Liver (tissue), 8 donors: ENCODE measurements at regions not wholly inside any gene's neighbourhood (a gene's known extent, or its start where the extent isn't known, plus 50 kb on each side); places are given as distances from the start of the nearest gene placed in this dataset.

Experiments used
- DNase-seq: peaks from one replicate; pipeline ENCODE4 v3.0.0-alpha.2; 2017; ENCODE audit warnings: low spot score
- H3K27ac ChIP-seq, 2 donors: one replicate each; pipeline ENCODE4 v1.7.0; 2013; ENCODE audit warnings: inconsistent platforms in 2 of 2, low read length in 2 of 2, control low read depth in 1 of 2, low read depth in 1 of 2, mild to moderate bottlenecking in 1 of 2
- H3K27me3 ChIP-seq, 4 donors: one replicate each; pipeline versions ENCODE4 v1.6.1 to v1.7.0; 2013; ENCODE audit warnings: low read length in 3 of 4, inconsistent platforms in 1 of 4, mild to moderate bottlenecking in 1 of 4, moderate library complexity in 1 of 4; ENCODE audit not compliant: control insufficient read depth in 4 of 4, insufficient read depth in 4 of 4
- H3K36me3 ChIP-seq, 4 donors: one replicate each; pipeline versions ENCODE4 v1.6.1 to v1.7.0; 2013; ENCODE audit warnings: low read length in 3 of 4, mild to moderate bottlenecking in 3 of 4, low read depth in 1 of 4, moderate library complexity in 1 of 4; ENCODE audit not compliant: control insufficient read depth in 4 of 4, insufficient read depth in 3 of 4
- H3K4me1 ChIP-seq, 4 donors: one replicate each; pipeline versions ENCODE4 v1.6.1 to v1.7.0; 2013; ENCODE audit warnings: low read length in 3 of 4, mild to moderate bottlenecking in 3 of 4, moderate library complexity in 1 of 4; ENCODE audit not compliant: control insufficient read depth in 4 of 4, insufficient read depth in 4 of 4
- H3K4me3 ChIP-seq, 3 donors: one replicate each; pipeline versions ENCODE4 v1.6.1 to v1.7.0; 2013; ENCODE audit warnings: low read length in 3 of 3, control low read depth in 1 of 3, low read depth in 1 of 3, mild to moderate bottlenecking in 1 of 3
- H3K9ac ChIP-seq, 2 donors: one replicate each; pipeline ENCODE4 v1.7.0; 2013; ENCODE audit warnings: low read length in 2 of 2, mild to moderate bottlenecking in 2 of 2, moderate library complexity in 2 of 2, control low read depth in 1 of 2, low read depth in 1 of 2
- H3K9me3 ChIP-seq, 4 donors: one replicate each; pipeline versions ENCODE4 v1.6.1 to v1.7.0; 2013; ENCODE audit warnings: low read length in 3 of 4; ENCODE audit not compliant: control insufficient read depth in 4 of 4
- ATF3 ChIP-seq: IDR thresholded peaks from 2 replicates; pipeline ENCODE4 v1.6.1; 2016; ENCODE audit warnings: antibody characterized with exemption
- EGR1 ChIP-seq, 2 donors: IDR thresholded peaks; 2 replicates each; pipeline ENCODE4 v1.6.1; 2016 to 2018; ENCODE audit warnings: antibody characterized with exemption in 2 of 2, low read depth in 2 of 2
- FOXA1 ChIP-seq: IDR thresholded peaks from 2 replicates; pipeline ENCODE4 v1.6.1; 2016; ENCODE audit warnings: antibody characterized with exemption
- FOXA2 ChIP-seq: IDR thresholded peaks from 2 replicates; pipeline ENCODE4 v1.6.1; 2016; ENCODE audit warnings: antibody characterized with exemption
- GABPA ChIP-seq, 2 donors: IDR thresholded peaks in 1 of 2; conservative IDR thresholded peaks in 1 of 2; 2 replicates each; pipeline ENCODE4 v1.6.1; 2016; ENCODE audit warnings: antibody characterized with exemption in 2 of 2, mild to moderate bottlenecking in 1 of 2, moderate library complexity in 1 of 2
- HNF4A ChIP-seq, 2 donors: conservative IDR thresholded peaks; 2 replicates each; pipeline ENCODE4 v1.6.1; 2016; ENCODE audit warnings: antibody characterized with exemption in 2 of 2, mild to moderate bottlenecking in 2 of 2
- HNF4G ChIP-seq: IDR thresholded peaks from 2 replicates; pipeline ENCODE4 v1.6.1; 2016; ENCODE audit warnings: antibody characterized with exemption
- JUND ChIP-seq, 2 donors: IDR thresholded peaks; 2 replicates each; pipeline ENCODE4 v1.6.1; 2016; ENCODE audit warnings: antibody characterized with exemption in 2 of 2
- MAX ChIP-seq: IDR thresholded peaks from 2 replicates; pipeline ENCODE4 v1.6.1; 2016; ENCODE audit warnings: antibody characterized with exemption
- NR2F2 ChIP-seq: IDR thresholded peaks from 2 replicates; pipeline ENCODE4 v1.6.1; 2016; ENCODE audit warnings: antibody characterized with exemption
- RAD21 ChIP-seq, 2 donors: IDR thresholded peaks; 2 replicates each; pipeline ENCODE4 v1.6.1; 2016; ENCODE audit warnings: antibody characterized with exemption in 2 of 2, mild to moderate bottlenecking in 2 of 2
- RXRA ChIP-seq, 2 donors: IDR thresholded peaks; 2 replicates each; pipeline ENCODE4 v1.6.1; 2017 to 2018; ENCODE audit warnings: antibody characterized with exemption in 2 of 2, mild to moderate bottlenecking in 1 of 2
- SP1 ChIP-seq: IDR thresholded peaks from 2 replicates; pipeline ENCODE4 v1.6.1; 2018; ENCODE audit warnings: antibody characterized with exemption, mild to moderate bottlenecking
- TAF1 ChIP-seq: conservative IDR thresholded peaks from 2 replicates; pipeline ENCODE4 v1.6.1; 2016; ENCODE audit warnings: antibody characterized with exemption, mild to moderate bottlenecking
- YY1 ChIP-seq: IDR thresholded peaks from 2 replicates; pipeline ENCODE4 v1.6.1; 2016; ENCODE audit warnings: antibody characterized with exemption, mild to moderate bottlenecking
- WGBS: extraction: QIAGEN DNeasy Blood & Tissue Kit; methylation state at CpG from one replicate; pipeline ENCODE4 v1.1.7; 2013; 5-methylcytosine and 5-hydroxymethylcytosine counted together
- TF ChIP-seq, protein P1 (sequence below): IDR thresholded peaks from 2 replicates; pipeline ENCODE4 v1.6.1; 2016; ENCODE audit warnings: antibody characterized with exemption, mild to moderate bottlenecking
- TF ChIP-seq, protein P2 (sequence below): IDR thresholded peaks from 2 replicates; pipeline ENCODE4 v1.6.1; 2016; ENCODE audit warnings: antibody characterized with exemption
- TF ChIP-seq, protein P3 (sequence below): fragments of 150-350 bp; IDR thresholded peaks from 2 replicates; pipeline ENCODE4 v1.5.1; 2017; ENCODE audit warnings: improper control_type of control experiment, low read depth, low read length; ENCODE audit not compliant: missing input control
- donor health status: healthy.
- donor health status: healthy.
- donor health status: healthy.
- donor health status: healthy.
- donor health status: healthy.

GRCh38 chr6:95233879-95234278 lies 343.5 kb upstream of the MANEA start:
- WGBS = 83% methylated on average over 9 of the region's 9 CpGs
- DNase-seq = no peak
- no peak overlapping the region for H3K27ac ChIP-seq

DNA sequence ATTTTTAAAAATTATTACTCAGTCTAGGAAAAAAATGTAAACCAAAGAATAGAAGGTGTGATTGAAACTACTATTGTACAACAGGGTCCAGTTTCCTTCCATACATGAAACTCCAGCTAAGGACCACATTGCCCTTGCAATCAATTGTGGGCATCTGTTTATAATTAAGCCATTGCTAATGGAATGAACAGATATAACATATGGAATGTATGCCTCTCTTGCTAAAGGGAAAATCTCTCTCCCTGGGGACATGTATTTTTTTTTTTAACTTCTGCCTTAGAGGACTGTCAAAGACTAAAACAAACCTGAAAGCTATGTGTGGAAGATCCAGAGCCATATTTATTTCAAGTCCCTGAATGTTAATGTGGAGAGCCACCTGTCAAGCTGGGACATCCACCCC lies 336.8 kb upstream of the MANEA start:
- TF ChIP-seq FOXA2 = no peak
- TF ChIP-seq JUND (IDR thresholded peaks at IDR 0.05) = no peak
- TF ChIP-seq, protein P1, sequence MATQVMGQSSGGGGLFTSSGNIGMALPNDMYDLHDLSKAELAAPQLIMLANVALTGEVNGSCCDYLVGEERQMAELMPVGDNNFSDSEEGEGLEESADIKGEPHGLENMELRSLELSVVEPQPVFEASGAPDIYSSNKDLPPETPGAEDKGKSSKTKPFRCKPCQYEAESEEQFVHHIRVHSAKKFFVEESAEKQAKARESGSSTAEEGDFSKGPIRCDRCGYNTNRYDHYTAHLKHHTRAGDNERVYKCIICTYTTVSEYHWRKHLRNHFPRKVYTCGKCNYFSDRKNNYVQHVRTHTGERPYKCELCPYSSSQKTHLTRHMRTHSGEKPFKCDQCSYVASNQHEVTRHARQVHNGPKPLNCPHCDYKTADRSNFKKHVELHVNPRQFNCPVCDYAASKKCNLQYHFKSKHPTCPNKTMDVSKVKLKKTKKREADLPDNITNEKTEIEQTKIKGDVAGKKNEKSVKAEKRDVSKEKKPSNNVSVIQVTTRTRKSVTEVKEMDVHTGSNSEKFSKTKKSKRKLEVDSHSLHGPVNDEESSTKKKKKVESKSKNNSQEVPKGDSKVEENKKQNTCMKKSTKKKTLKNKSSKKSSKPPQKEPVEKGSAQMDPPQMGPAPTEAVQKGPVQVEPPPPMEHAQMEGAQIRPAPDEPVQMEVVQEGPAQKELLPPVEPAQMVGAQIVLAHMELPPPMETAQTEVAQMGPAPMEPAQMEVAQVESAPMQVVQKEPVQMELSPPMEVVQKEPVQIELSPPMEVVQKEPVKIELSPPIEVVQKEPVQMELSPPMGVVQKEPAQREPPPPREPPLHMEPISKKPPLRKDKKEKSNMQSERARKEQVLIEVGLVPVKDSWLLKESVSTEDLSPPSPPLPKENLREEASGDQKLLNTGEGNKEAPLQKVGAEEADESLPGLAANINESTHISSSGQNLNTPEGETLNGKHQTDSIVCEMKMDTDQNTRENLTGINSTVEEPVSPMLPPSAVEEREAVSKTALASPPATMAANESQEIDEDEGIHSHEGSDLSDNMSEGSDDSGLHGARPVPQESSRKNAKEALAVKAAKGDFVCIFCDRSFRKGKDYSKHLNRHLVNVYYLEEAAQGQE = no peak
- TF ChIP-seq RAD21 (IDR thresholded peaks at IDR 0.05) = no peak
- TF ChIP-seq RXRA (IDR thresholded peaks at IDR 0.05) = no peak
- no peak for TF ChIP-seq MAX
- no peak for TF ChIP-seq ATF3
- no peak for TF ChIP-seq NR2F2
- TF ChIP-seq, protein P2, sequence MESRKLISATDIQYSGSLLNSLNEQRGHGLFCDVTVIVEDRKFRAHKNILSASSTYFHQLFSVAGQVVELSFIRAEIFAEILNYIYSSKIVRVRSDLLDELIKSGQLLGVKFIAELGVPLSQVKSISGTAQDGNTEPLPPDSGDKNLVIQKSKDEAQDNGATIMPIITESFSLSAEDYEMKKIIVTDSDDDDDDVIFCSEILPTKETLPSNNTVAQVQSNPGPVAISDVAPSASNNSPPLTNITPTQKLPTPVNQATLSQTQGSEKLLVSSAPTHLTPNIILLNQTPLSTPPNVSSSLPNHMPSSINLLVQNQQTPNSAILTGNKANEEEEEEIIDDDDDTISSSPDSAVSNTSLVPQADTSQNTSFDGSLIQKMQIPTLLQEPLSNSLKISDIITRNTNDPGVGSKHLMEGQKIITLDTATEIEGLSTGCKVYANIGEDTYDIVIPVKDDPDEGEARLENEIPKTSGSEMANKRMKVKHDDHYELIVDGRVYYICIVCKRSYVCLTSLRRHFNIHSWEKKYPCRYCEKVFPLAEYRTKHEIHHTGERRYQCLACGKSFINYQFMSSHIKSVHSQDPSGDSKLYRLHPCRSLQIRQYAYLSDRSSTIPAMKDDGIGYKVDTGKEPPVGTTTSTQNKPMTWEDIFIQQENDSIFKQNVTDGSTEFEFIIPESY = no peak
- no peak for TF ChIP-seq FOXA1
- TF ChIP-seq SP1 = no peak
- no peak for TF ChIP-seq GABPA (IDR thresholded peaks at IDR 0.05 in 1 of 2, conservative IDR thresholded peaks at IDR 0.05 in 1 of 2)
- no peak for TF ChIP-seq HNF4A (conservative IDR thresholded peaks at IDR 0.05)
- no peak for TF ChIP-seq TAF1
- no peak for TF ChIP-seq EGR1 (IDR thresholded peaks at IDR 0.05; ENCODE audit: low read depth in 2 of 2)
- no peak for TF ChIP-seq HNF4G
- no peak for TF ChIP-seq YY1
- TF ChIP-seq, protein P3, sequence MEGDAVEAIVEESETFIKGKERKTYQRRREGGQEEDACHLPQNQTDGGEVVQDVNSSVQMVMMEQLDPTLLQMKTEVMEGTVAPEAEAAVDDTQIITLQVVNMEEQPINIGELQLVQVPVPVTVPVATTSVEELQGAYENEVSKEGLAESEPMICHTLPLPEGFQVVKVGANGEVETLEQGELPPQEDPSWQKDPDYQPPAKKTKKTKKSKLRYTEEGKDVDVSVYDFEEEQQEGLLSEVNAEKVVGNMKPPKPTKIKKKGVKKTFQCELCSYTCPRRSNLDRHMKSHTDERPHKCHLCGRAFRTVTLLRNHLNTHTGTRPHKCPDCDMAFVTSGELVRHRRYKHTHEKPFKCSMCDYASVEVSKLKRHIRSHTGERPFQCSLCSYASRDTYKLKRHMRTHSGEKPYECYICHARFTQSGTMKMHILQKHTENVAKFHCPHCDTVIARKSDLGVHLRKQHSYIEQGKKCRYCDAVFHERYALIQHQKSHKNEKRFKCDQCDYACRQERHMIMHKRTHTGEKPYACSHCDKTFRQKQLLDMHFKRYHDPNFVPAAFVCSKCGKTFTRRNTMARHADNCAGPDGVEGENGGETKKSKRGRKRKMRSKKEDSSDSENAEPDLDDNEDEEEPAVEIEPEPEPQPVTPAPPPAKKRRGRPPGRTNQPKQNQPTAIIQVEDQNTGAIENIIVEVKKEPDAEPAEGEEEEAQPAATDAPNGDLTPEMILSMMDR = no peak
- H3K27ac ChIP-seq = no peak overlapping the region
- DNase-seq = no peak

More at GRCh38 chr6:95233879-95234278, 343.5 kb upstream of the MANEA start:
- no peak overlapping the region for H3K4me3 ChIP-seq
- H3K27me3 ChIP-seq = peaks cover 0 to 3% (median 0%) of the 10 kb centered on the region in 4 donors
- no peaks in the 10 kb centered on the region for H3K4me1 ChIP-seq
- no peaks in the 10 kb centered on the region for H3K9me3 ChIP-seq
- TF ChIP-seq JUND (IDR thresholded peaks at IDR 0.05) = no peak
- no peak for TF ChIP-seq TAF1
- TF ChIP-seq SP1 = no peak
- TF ChIP-seq MAX = no peak
- TF ChIP-seq NR2F2 = no peak
- TF ChIP-seq ATF3 = no peak
- no peak for TF ChIP-seq HNF4G
- no peaks in the 10 kb centered on the region for H3K36me3 ChIP-seq
- no peak overlapping the region for H3K9ac ChIP-seq

More for the DNA sequence above, 336.8 kb upstream of the MANEA start:
- Histone ChIP-seq H3K4me1 (no peaks in the 10 kb centered on the region), H3K9me3 (no peaks in the 10 kb centered on the region), H3K4me3 (no peak overlapping the region), H3K27me3 (no peaks in the 10 kb centered on the region), H3K36me3 (no peaks in the 10 kb centered on the region), H3K9ac (no peak overlapping the region)
